ENCODE measurements at regions not wholly inside any gene's neighbourhood (a gene's known extent, or its start where the extent isn't known, plus 50 kb on each side); places are given as distances from the start of the nearest gene placed in this dataset.
"Not testable (repeated sequence)": the region's sequence is repeated elsewhere in the genome, so short reads cannot be mapped to it uniquely, and the experiment has no call there.

GRCh38 chr3:59245859-59246501 lies 196.2 kb upstream of the CFAP20DC start:
- no peak for DNase-seq (ENCODE audit: low read depth in 2 of 3, low spot score in 2 of 3)

- DNase-seq (ENCODE audit: low read depth in 2 of 3, low spot score in 2 of 3), result no peak
These were observed 195.6 kb upstream of the CFAP20DC start for GRCh38 chr3:59245300-59245858.

GRCh38 chr3:59244343-59244742 lies 194.5 kb upstream of the CFAP20DC start:
- no peak for DNase-seq (ENCODE audit: low read depth in 2 of 3, low spot score in 2 of 3)

GRCh38 chr3:59243476-59243875 lies 193.7 kb upstream of the CFAP20DC start:
- no peak for DNase-seq (ENCODE audit: low read depth in 2 of 3, low spot score in 2 of 3)

GRCh38 chr3:59240666-59241255 lies 190.9 kb upstream of the CFAP20DC start:
- DNase-seq (ENCODE audit: low read depth in 2 of 3, low spot score in 2 of 3), result no peak

GRCh38 chr3:59237121-59237520 lies 187.3 kb upstream of the CFAP20DC start:
- DNase-seq (ENCODE audit: low read depth in 2 of 3, low spot score in 2 of 3), result no peak

GRCh38 chr3:59235634-59236012 lies 185.8 kb upstream of the CFAP20DC start:
- DNase-seq (ENCODE audit: low read depth in 2 of 3, low spot score in 2 of 3), result no peak

GRCh38 chr3:59234884-59235633 lies 185.2 kb upstream of the CFAP20DC start:
- no peak for DNase-seq (ENCODE audit: low read depth in 2 of 3, low spot score in 2 of 3)

- DNase-seq (ENCODE audit: low read depth in 2 of 3, low spot score in 2 of 3), result not testable (repeated sequence)
These were observed 180.6 kb upstream of the CFAP20DC start for GRCh38 chr3:59230379-59230778.

- DNase-seq (ENCODE audit: low read depth in 2 of 3, low spot score in 2 of 3), result no peak
These were observed 164.0 kb upstream of the CFAP20DC start for GRCh38 chr3:59213860-59214259.

GRCh38 chr3:59212128-59212779 lies 162.4 kb upstream of the CFAP20DC start:
- DNase-seq (ENCODE audit: low read depth in 2 of 3, low spot score in 2 of 3), result peak; percentile 5 to 69 (median 21)

- DNase-seq (ENCODE audit: low read depth in 2 of 3, low spot score in 2 of 3), result no peak
These were observed 160.4 kb upstream of the CFAP20DC start for GRCh38 chr3:59210260-59210659.

- no peak for DNase-seq (ENCODE audit: low read depth in 2 of 3, low spot score in 2 of 3)
These were observed 142.6 kb upstream of the CFAP20DC start for GRCh38 chr3:59192473-59192872.

- DNase-seq (ENCODE audit: low read depth in 2 of 3, low spot score in 2 of 3), result no peak
These were observed 141.8 kb upstream of the CFAP20DC start for GRCh38 chr3:59191651-59192050.

- DNase-seq (ENCODE audit: low read depth in 2 of 3, low spot score in 2 of 3), result no peak
These were observed 140.1 kb upstream of the CFAP20DC start for GRCh38 chr3:59189939-59190338.

GRCh38 chr3:59189526-59189925 lies 139.7 kb upstream of the CFAP20DC start:
- no peak for DNase-seq (ENCODE audit: low read depth in 2 of 3, low spot score in 2 of 3)

GRCh38 chr3:59186725-59187124 lies 136.9 kb upstream of the CFAP20DC start:
- DNase-seq (ENCODE audit: low read depth in 2 of 3, low spot score in 2 of 3), result no peak

GRCh38 chr3:59185591-59186369 lies 136.0 kb upstream of the CFAP20DC start:
- DNase-seq (ENCODE audit: low read depth in 2 of 3, low spot score in 2 of 3), result no peak

- no peak for DNase-seq (ENCODE audit: low read depth in 2 of 3, low spot score in 2 of 3)
These were observed 130.2 kb upstream of the CFAP20DC start for GRCh38 chr3:59180006-59180405.

- no peak for DNase-seq (ENCODE audit: low read depth in 2 of 3, low spot score in 2 of 3)
These were observed 128.9 kb upstream of the CFAP20DC start for GRCh38 chr3:59178698-59179097.

All from hematopoietic multipotent progenitor cell (in vitro differentiated cells).